ENCODE measurements at regions not wholly inside any gene's neighbourhood (a gene's known extent, or its start where the extent isn't known, plus 50 kb on each side); places are given as distances from the start of the nearest gene placed in this dataset.

- intact Hi-C loops (cut with DNase I): no loop called here
- peaks cover 0 to 2% (median 0%) of the 10 kb centered on the region in 3 donors for H3K27me3 ChIP-seq (ENCODE audit: insufficient read depth in 3 of 3, low read length in 2 of 3)
- DNase-seq: no peak
- no peak overlapping the region for H3K4me3 ChIP-seq
- no peaks in the 10 kb centered on the region for H3K9me3 ChIP-seq
- no peak for TF ChIP-seq CTCF (IDR thresholded peaks at IDR 0.05)
- no peaks in the 10 kb centered on the region for H3K4me1 ChIP-seq
- WGBS, 3 donors: 33 to 39% (median 36%) methylated on average over 3 of the region's 3 CpGs
- no peak for ATAC-seq
- H3K27ac ChIP-seq: no peak overlapping the region
- no peaks in the 10 kb centered on the region for H3K36me3 ChIP-seq (ENCODE audit: insufficient read depth in 1 of 2, low read depth in 1 of 2)
Measured at GRCh38 chr5:86795659-86796058, 177.9 kb downstream of the COX7C start.

- no peaks in the 10 kb centered on the region for H3K36me3 ChIP-seq (ENCODE audit: insufficient read depth in 1 of 2, low read depth in 1 of 2)
- TF ChIP-seq CTCF (IDR thresholded peaks at IDR 0.05): no peak
- intact Hi-C loops (cut with DNase I): no loop called here
- no peaks in the 10 kb centered on the region for H3K9me3 ChIP-seq
- DNase-seq (no peak), ATAC-seq (no peak)
- H3K27ac ChIP-seq: no peak overlapping the region
- peaks cover 0 to 2% (median 0%) of the 10 kb centered on the region in 3 donors for H3K27me3 ChIP-seq (ENCODE audit: insufficient read depth in 3 of 3, low read length in 2 of 3)
- no peaks in the 10 kb centered on the region for H3K4me1 ChIP-seq
- no peak overlapping the region for H3K4me3 ChIP-seq
Measured at GRCh38 chr5:86797677-86798076, 179.9 kb downstream of the COX7C start.

- WGBS, 3 donors: 88 to 90% (median 89%) methylated on average over 1 of the region's 1 CpG
- intact Hi-C loops (cut with DNase I): no loop called here
- Histone ChIP-seq H3K27ac (no peak overlapping the region), H3K9me3 (no peaks in the 10 kb centered on the region), H3K36me3 (ENCODE audit: insufficient read depth in 1 of 2, low read depth in 1 of 2) (no peaks in the 10 kb centered on the region), H3K4me3 (no peak overlapping the region), H3K27me3 (ENCODE audit: insufficient read depth in 3 of 3, low read length in 2 of 3) (no peaks in the 10 kb centered on the region), H3K4me1 (no peaks in the 10 kb centered on the region)
- ATAC-seq (no peak), DNase-seq (no peak)
- TF ChIP-seq CTCF (IDR thresholded peaks at IDR 0.05): no peak
Measured at GRCh38 chr5:86806206-86806605, 188.5 kb downstream of the COX7C start.

- Histone ChIP-seq H3K4me3 (no peak overlapping the region), H3K4me1 (no peaks in the 10 kb centered on the region), H3K9me3 (no peaks in the 10 kb centered on the region), H3K36me3 (ENCODE audit: insufficient read depth in 1 of 2, low read depth in 1 of 2) (no peaks in the 10 kb centered on the region), H3K27ac (no peak overlapping the region), H3K27me3 (ENCODE audit: insufficient read depth in 3 of 3, low read length in 2 of 3) (no peaks in the 10 kb centered on the region)
- WGBS, 3 donors: 34 to 40% (median 35%) methylated on average over 3 of the region's 3 CpGs
- no peak for ATAC-seq
- no peak for TF ChIP-seq CTCF (IDR thresholded peaks at IDR 0.05)
- DNase-seq: no peak
- intact Hi-C loops (cut with DNase I): no loop called here
Measured at GRCh38 chr5:86807046-86808031, 189.6 kb downstream of the COX7C start.
